NCI-H146 treated with DMSO at 0.1 percent for 48 hours (cell line): ENCODE measurements at regions not wholly inside any gene's neighbourhood (a gene's known extent, or its start where the extent isn't known, plus 50 kb on each side); places are given as distances from the start of the nearest gene placed in this dataset.
"Not testable (repeated sequence)": the region's sequence is repeated elsewhere in the genome, so short reads cannot be mapped to it uniquely, and the experiment has no call there.

ENCODE experiments used
- DNase-seq: peaks from one replicate; lab custom pipeline; 2025; ENCODE audit not compliant: unreplicated experiment; lab: John Stamatoyannopoulos, UW

DNA sequence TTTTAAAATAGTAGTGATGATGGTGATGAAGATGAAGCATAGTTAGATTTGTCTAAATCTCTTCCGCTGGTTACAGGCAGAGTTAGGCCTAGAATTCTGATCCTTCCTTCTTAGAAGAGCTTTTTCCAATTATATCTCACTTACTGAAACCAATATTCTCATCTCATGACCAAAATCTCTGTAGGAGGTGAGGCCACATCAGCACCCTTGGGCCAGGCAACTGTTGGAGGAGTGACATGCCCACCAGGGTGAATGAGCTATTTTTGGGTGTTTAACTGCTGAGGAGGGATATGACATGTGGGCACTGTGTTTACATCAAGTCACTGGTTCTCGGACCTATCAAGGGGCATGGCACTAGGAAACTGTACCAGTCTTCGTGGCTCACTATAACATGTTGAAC lies 102.2 kb upstream of the SLC24A3 start:
- no peak for DNase-seq

DNA sequence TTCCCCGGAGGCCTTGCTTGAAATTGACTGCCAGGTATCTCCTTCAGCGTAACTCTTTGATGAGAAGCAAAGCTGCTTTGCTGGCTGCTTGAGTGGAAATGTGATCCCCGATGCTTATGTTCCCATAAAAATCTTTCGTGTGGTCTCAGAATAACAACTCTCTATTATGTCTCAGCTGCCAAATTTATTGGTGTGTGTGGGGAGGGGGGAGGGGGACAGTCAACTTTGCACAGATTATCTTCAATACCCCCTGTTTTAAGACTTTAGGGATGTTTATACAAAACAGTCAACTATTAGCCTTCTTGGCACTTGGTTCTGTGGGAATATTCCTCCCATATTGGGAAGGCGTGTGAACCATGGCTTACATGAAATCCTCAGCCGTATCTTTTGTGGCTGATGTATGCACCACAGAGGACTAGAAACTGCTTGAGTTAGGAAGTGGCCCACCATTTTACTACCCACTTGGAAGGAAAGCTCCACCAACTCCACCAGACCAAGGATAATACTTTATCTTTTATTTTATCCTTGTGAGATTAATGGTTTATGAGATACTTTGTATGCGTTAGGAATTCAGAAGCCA lies 101.5 kb upstream of the SLC24A3 start:
- DNase-seq, result no peak

DNA sequence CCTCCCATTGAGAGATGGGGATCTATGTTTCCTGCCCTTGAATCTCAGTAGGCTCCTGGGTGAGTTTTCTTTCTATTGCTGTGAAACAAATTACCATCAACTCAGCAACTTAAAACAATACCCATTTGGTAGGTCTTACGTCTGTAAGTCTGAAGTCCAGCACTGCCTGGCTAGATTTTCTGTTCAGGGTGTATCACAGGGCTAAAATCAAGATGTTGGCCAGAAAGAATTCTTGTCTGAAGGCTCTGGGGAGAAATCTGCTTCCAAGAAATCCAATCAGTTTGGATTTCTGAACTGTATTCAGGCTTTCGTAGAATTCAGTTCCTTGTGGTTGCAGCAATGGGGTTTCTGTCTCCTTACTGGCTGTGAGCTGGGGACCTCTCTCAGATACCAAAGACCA lies 99.6 kb upstream of the SLC24A3 start:
- DNase-seq, result no peak

DNA sequence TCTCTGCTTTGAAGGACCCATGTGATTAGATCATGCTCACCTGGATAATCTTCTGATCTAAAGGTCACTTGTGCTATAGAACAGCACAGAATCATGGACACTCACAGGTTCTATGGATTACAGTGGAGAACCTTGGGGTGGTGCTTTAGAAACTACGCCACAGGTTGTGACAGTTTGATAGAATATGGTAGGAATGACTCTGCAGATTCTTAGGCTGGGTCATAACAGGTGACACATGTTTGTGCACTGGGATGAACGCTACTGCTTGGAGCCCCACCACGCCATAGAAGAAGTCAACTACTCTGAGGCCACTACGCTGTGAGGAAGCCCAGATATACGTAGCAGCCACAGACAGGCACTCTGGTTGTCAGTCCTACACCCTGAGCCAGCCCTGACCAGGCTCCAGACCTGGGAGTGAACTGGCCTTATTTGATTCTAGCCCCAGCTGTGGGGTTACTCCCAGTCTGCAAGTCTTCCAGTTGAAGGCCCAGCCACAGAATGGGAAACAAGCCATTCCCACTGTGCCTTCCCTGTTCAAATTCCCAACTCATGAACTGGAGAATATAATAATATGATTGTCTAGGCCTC lies 99.0 kb upstream of the SLC24A3 start:
- no peak for DNase-seq

DNA sequence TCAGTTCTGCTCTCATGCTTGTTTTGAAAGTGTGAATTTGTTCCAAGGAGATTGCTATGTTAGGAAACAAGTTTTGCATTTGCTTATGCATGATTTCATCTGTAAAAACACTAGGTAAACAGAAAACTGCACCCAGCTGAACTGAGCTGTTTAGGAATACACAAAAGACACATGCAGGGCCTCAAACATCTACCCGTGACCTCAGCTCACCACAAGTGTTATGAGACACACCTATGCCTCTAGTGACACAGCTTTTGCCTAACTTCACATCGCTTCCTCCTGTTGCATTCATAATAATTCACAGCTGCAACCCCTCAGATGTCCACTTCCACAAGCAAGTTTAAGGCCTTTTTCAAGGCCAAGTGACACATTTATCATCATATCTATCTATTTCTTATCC lies 98.0 kb upstream of the SLC24A3 start:
- DNase-seq, result no peak

DNA sequence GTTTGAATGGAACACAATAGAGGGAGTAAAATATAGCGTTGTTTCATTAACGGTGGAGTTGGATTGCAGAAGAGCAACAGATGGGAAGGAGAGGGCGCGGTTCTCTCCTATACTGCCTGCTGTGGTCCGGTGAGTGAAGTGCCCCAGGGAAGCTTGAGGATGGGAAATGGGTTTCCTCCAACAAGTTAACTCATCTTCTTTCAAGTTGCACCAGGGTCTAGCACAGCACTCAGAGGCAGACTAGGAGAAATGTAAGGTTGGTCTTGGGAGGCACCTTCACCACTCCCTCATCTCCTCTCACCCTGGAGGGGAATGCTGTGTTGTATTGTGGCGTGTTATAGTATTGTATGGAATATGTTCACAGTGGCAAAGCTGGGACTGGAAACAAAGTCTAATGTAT lies 96.9 kb upstream of the SLC24A3 start:
- DNase-seq, result no peak

DNA sequence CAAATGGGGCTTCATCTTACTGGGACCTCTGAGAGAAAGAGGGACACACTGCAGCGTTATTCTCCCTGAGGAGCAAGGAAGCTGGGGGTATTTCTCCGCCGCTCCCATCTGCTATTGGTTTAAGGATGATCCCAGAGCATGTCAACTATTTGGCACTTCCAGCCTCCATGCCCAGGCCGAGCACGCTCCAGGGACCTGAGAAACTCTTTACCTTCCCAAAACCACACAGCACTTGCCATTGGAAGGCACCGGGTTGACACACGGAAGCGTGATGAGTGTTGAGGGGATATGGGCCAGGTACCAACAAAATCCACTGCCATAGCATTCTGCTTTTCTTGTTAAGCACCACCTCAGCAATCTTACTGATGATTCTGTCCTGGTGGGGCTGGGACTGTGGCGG lies 92.4 kb upstream of the SLC24A3 start:
- no peak for DNase-seq

DNA sequence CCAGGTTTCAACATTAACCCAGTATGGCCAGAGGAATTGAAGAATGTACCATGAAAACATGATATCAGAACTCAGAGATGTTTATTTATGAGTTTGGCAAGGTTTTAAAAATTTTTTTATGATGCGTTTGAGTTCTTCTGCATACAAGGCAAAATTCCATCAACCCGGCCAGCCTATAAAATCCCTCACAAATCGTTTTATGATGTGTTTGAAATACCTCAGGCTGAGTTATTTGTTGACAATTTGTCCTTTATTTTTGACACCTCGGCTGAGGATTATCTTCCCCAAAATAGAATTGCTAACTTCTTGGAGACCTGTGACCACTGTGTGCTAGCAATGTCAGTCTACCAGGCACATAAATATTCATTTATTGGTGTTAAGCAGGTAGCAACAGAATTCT lies 91.9 kb upstream of the SLC24A3 start:
- DNase-seq, result no peak

DNA sequence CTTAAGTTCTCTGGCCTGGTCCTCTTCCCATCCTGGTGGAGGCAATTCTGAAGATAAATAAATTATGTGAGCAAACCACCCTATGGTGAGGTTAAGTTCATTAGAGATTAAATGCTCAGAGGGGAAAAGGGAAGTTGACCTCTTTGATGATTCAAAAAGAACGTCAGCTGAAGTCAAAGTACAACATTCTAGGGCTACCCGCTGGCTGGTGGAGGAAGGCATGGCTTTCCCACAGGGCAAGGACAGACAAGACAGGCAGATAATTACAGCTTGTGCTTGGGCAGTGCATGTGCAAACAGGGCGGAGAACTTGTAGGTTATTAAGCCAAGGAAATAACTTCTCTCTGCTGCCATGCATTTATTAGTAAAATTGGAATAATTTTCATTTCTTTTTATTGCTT lies 91.0 kb upstream of the SLC24A3 start:
- no peak for DNase-seq

DNA sequence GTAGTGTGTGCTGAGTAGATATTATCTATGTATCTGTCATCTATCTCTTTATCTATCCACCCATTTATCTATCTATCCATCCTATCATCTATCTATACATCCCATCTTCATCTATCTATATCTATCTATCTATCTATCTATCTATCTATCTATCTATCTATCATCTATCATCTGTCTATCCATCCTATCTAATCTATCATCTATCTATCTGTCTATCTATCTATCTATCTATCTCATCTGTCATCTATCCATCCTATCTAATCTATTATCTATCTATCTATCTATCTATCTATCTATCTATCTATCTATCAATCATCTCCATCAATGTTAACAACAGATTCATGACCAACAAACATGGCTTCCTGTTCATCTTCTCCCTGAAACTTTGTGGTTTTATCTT lies 90.5 kb upstream of the SLC24A3 start:
- no peak for DNase-seq

DNA sequence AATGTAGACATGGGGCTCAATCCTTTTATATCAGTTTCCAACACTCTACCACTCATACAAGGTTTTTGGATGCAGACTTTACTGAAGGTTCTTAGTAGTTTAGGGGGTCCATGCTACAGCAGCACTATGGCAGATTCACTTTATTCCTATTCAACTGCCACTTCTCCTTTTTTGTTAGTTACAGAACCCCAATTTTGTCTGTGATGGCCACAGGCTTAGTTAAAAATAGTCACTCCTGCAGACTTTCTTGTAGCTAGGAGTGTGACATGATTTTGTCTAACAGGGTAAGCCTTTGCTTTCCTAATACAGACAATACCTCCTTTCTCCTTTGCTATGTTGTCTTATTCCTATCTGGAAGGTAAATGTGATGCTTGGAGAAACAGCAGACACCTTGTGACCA lies 90.0 kb upstream of the SLC24A3 start:
- DNase-seq, result no peak

DNA sequence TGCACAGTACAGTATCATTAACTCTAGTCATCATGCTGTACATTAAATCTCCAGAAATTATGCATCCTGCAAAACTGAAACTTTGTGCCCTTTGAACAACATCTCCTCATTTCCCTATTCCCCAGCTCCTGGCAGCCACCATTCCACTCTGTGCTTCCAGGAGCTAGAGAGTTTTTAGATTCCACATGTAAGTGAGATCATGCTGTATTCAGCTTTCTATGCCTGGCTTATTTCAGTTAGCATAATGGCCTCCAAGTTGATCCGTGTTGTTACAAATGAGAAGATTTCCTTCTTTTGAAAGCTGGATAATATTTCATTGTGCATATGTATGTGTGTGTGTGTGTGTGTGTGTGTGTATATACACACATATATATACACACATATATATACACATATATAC lies 86.9 kb upstream of the SLC24A3 start:
- no peak for DNase-seq

DNA sequence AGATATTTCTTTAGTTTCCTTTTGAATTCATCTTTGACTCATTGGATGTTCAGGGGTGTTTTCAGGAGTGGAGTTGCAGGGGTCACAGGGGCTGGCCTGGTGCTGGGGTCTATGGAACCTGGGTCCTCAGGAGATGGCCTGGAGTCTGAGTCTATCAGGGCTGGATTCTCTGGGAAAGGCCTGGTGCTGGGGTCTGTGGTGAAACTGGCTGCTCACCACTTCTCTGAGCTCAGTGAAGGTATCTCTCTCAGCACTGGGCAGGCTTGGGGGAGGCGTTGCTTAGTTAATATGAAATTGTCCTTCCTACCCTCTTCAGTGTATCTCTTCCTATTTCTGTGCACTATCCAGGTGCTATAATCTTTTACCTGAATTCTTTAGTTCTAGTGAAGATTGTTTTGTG lies 83.1 kb upstream of the SLC24A3 start:
- DNase-seq, result no peak

DNA sequence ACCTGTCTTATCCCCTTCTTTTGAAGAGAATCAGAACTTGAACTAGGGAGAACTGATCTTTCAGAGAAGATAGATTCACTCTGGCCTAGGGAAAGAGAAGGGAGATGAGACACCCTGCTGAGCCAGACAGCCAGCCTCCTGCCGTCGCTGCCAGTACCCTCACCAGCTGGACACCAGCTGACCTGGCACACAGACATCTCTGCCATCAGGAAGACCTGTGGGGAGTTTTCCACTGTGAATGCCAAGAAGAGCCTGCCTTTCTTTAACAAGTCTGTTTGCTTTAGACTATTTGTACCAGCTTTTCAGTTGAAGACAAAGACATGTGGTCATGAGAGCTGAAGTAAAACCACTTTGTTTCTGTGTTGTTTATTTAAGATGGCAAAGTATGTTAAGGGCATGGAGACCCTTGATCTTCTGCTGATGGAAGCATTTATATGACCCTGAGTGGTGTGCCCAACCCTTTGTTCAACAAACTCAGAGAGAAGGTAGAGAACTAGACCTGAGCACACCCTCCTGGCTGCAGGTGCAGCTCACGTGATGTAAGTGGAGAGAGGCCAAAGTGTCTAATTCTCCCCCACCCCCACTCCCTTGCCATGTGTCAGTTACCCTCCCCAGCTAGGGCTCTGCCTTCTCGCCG lies 82.3 kb upstream of the SLC24A3 start:
- DNase-seq, result no peak

DNA sequence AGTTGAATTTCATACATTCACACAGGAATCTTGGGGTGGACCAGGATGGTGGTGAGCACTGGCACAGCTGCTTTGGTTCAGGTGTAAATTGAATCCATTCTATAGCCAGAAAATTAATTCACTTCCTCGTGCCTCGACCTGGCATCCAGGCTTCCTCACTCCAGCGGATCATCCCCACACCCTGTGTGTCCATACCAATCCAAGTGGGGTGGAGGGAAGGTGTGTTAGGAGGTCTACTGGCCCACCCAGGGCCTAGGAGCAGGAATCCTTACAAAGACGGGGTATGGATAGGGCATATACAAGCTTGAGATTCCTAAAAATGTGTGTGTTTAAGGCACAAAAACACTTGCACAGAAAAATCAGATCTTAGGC lies 81.8 kb upstream of the SLC24A3 start:
- DNase-seq, result no peak

DNA sequence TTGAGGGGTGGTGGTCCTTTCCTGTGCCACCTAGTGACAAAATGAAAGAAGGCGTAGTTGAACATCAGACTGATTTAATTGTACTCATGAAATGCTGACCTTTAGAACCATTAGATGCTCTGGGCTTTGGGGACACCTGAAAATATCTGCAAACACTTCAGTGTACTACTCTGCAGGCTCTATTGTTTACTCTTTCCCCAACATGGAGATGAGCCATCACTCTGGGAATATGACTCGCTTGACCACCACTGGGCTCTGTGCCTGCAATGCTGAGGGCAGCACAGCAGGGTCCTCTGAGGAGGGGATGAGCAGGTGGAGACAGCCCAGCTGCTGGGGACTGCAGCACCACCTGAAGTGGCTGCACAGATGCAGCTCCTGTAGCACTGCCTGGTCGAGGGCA lies 74.8 kb upstream of the SLC24A3 start:
- DNase-seq, result no peak

DNA sequence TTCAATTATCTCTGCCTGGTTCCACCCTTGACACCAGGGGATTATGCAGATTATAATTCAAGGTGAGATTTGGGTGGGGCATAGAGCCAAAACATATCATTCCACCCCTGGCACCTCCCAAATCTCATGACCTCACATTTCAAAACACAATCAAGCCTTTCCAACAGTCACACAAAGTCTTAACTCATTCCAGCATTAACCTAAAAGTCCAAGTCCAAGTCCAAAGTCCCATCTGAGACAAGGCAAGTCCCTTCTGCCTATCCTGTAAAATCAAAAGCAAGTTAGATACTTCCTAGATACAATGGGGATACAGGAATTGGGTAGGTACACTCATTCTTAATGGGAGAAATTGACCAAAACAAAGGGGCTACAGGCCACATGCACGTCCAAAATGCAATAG lies 73.7 kb upstream of the SLC24A3 start:
- no peak for DNase-seq

DNA sequence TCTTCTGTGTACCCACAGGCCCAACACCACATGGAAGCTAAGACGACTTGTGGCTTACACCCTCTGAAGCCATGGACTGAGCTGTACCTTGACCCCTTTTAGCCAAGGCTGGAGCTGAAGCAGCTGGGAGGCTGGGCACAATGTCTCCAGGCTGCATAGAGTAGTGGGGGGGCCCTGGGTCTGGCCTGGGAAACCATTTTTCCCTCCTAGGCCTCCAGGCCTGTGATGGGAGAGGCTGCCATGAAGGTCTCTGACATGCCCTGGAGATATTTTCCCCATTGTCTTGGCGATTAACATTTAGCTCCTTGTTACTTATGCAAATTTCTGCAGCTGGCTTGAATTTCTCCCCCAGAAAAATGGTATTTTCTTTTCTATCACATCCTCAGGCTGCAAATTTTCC lies 72.9 kb upstream of the SLC24A3 start:
- DNase-seq, result not testable (repeated sequence)

DNA sequence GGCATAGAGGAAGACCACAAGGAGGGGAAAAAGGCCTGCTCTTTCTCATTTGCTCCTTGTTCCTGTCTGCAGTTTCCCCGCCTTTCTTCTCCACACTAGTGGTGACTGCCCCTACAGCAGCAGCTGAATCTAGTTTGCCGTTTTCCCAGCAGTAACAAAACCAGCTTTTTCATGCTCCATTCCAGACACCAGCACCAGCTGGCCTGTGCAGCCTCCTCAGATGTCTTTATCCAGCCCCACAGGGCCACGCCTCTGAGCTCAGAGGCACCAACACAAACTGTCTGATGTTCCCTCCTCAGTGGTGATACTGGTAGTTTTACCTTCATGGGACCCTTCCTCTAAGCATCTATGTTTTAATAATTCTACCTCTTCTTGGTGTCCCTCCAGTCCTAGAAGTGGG lies 70.4 kb upstream of the SLC24A3 start:
- no peak for DNase-seq

DNA sequence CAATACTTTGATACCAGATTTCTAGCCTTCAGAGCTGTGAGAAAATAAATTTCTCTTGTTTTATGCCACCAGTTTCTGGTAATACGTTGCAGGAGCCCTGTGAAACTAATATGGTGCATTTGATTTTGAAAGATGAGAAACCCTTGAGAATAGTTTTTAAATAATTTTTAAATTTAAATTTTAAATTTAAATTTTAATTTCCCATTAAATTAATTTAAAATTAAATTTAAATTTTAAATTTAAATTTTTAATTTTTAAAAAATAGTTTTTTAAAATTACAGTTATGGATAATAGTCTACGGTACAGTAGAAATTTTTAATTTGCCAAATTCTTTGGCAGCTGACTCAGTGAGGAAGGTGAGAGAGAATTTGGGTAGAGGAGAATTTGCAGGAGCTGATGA lies 68.6 kb upstream of the SLC24A3 start:
- DNase-seq, result no peak

DNA sequence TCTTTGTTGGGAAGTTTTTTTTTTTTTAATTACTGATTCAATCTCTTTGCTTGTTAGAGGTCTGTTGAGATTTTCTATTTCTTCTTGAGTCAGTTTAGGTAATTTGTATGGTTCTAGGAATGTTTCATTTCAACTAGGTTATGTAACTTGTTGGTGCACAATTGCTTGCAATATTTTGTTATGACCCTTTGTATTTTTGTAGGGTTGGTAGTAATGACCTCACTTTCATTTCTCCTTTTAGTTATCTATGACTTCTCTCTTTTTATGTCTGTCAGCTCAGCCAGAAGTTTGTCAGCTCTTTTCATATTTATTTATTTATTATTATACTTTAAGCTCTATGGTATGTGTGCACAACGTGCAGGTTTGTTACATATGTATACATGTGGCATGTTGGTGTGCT lies 51.1 kb upstream of the SLC24A3 start:
- DNase-seq, result no peak
